HPDE6-E6E7 (cell line): ENCODE measurements at regions not wholly inside any gene's neighbourhood (a gene's known extent, or its start where the extent isn't known, plus 50 kb on each side); places are given as distances from the start of the nearest gene placed in this dataset.
"Not testable (repeated sequence)": the region's sequence is repeated elsewhere in the genome, so short reads cannot be mapped to it uniquely, and the experiment has no call there.

Experiments used
- DNase-seq: peaks from one replicate; pipeline ENCODE4 v3.0.0; 2011; ENCODE audit warnings: missing footprints; ENCODE audit errors: extremely low spot score

DNA sequence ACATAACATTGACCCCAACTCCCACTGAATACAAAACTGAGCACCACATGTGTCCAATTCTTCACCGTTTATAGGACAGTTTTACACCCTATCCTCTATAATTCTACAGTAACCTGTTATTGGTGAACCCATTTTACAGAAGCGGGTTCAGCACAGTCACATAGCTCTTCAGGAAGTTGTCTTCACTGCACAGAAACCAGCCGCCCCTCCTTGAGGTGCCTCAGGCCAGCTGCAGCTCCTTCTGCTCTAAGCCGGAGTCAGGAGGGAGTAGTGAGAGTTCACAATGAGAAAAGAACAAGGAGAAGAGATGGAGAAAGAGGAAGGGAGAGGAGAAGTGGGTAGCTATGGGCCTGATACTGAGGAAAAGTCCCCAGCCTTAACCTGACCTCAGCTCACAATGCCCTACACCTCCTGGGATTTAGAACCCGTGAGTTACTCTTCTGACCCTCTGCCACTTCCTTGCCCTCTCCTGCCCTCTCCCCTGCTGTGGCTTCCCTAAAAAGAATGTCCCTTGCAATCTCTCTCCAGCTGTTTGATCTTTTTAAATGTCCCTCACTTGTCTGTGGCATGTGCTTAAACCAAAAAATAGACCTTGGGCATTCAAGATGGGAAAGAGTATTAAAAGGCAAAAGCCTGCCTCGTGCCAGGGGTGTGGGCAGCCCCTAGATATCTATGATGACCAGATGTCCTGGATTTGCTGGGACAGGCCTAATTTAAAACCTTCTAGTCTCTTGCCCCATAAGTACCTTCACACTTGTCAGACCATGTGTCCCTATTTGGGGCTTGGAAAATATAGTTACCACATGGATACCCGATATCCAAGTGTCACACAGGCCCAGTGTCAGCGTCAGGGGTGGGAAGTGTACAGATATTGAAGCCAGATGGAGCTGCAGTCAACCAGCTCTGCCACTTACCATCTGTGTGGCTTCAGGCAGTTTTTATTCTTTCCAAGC lies 71.3 kb upstream of the HES1 start:
- no peak for DNase-seq

DNA sequence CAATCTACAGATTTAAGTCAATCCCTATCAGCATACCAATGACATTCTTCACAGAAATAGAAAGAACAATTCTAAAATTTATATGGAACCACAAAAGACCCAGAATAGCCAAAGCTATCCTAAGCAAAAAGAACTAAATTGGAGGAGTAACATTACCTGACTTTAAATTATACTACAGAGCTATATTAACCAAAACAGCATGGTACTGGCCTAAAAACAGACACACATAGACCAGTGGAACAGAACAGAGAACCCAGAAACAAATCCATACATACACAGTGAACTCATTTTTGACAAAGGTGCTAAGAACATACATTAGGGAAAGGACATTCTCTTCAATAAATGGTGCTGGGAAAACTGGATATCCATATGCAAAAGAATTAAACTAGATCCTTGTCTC lies 68.6 kb upstream of the HES1 start:
- not testable (repeated sequence) for DNase-seq

DNA sequence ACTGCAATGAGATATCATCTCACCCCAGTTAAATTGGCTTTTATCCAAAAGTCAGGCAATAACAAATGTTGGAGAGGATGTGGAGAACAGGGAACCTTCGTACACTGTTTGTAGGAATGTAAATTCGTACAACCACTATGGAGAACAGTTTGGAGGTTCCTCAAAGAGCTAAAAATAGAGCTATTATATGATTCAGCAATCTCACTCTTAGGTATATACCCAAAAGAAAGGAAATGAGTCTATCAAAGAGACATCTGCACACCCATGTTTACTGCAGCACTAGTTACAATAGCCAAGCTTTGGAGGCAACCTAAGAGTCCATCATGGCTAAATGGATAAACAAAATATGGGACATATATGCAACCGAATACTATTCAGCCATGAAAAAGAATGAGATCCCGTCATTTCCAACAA lies 68.0 kb upstream of the HES1 start:
- DNase-seq = no peak

DNA sequence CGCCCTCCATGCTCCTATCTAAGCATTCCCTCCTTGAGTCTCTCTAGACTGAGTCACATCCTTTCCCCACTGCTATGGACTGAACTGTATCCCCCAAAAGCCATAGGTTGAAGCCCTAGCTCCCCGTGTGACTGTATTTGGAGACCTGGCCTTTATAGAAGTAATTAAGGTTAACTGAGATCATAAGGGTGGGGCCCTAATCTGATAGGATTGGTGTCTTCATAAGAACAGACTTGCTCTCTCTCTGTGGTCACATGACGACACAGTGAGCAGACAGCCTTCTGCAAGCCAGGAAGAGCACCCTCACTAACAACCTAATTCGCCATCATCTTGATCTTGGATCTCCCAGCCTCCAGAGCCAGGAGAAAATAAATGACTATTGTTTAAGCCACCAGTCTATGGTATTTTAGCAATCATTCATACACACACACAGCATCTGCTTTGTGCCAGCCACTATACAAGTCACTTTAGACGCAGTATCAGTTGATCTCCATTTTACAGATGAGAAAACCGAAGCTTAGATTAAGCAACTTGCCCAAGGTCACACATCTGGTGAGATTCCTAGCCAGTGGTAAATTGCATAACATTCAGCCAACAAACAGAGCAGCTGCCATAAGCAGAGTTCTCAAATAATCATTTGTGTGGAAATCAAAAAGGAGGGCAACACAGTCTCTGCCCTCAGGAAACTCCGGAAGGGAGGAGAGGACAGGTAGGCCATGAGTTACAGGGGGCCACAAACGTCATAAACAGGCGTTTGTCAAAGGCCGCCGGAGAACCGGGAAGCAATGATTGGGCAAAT lies 66.3 kb upstream of the HES1 start:
- no peak for DNase-seq

DNA sequence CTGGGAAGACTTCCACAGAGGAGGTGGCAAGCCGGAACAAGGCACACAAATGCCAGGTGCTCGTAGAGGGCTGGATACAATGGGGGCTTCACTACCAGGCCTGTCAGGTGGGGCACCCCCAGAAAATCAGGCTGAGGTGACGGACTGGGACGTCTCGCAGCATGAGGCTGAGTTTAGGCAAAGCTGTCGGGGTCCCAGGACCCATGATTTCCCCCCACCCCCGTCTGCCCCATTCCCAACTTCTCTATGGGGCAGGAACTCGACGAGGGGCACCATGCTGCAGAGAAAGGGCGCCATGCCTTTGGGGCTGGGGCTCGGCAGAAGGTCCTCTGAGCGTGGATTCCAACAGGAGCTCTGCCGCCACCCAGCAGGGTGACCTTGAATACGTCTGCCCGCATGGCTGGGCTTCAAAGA lies 65.7 kb upstream of the HES1 start:
- no peak for DNase-seq

DNA sequence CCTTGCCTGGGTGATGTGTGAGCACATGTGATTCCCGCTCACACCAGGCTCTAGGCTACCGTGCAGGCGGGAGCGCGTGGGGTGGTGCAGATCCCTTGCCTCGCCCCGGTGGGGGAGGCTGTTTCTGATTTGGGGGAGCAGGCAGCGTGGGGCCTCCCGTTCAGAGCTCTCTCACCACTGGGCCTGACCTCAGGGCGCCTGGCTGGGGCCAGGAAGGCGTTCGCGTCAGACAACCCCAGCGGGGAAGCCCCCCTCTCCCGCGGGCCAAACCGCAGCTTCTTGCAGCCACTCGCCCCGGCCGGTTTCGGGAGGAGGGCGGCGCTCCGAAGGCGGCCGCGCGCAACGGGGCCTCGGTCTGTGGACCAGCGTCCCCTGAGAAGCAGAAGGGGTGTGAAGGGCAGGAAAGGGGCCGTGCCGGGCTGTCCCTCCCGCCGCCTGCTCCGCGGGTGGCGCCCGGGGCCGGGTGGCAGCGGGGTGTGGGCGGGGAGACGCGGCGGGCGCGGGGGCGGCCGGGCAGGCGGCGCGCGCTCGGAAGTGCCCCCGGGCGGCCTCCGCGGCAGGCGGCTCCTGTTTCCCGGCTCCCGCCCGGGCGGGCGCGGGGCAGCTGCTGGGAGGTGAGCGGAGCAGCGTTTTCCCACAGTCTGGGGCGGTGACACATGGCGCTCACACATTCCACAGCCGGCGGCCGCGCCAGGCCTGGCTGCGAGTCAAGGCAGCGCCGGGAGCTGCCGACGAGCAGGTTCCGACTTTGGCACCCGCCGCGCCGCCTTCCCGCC lies 65.1 kb upstream of the HES1 start:
- peak; percentile 91 for DNase-seq

DNA sequence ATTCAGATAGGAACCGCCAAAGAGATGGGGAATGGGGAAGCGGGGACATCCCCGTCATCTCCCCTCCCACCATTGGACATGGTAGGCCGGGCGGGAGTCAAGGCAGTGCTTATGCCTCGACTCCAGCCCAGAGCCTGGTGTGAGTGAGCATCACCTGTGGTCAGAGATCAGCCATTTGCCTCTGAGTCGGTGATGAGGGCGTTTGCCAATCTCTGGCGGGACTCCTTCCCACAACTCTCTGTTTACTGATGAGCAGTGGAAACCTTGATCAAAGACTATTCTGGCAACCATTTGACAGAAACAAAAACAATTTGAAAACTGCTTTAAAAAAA lies 63.9 kb upstream of the HES1 start:
- DNase-seq = no peak

DNA sequence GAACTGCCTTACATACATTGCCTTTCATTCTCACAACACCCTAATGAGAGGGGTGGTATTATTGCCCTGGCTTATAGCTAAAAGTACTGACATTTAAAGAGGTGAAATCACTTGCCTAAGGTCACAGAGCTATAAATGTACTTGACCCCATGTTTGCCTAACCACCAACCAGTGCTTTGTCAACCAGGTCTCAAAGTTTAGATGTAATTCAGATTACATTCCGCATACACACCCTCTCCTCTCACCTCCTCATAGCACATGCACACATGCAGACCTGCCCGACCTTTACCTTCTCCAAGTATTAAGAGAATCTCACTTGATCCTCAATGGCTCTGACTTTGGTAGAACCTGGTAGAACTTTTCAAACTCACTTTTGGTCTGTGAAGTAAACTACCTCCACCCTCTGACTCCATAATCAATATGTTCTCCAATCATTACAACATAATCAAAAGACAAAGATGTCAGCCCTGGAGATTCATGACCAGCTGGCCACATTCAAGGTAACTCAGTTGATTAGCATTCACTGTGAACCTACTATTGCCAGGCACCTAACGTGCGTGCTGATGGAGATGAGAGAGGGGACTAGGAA lies 63.2 kb upstream of the HES1 start:
- DNase-seq = no peak

DNA sequence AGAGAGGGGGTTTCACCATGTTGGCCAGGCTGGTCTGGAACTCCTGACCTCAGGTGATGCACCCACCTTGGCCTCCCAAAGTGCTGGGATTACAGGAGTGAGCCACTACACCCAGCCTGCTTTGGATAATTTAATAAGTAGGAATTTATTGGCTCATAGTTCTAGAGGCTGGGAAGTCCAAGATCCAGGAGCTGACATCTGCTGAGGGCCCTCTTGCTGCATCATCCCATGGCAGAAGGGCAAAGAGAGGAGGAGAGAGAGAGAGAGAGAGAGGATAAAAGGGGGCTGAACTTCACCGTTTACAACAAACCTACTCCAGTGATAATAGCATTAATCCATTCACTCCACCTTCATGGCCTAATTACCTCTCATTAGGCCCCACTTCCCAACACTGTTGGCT lies 62.0 kb upstream of the HES1 start:
- DNase-seq = no peak

DNA sequence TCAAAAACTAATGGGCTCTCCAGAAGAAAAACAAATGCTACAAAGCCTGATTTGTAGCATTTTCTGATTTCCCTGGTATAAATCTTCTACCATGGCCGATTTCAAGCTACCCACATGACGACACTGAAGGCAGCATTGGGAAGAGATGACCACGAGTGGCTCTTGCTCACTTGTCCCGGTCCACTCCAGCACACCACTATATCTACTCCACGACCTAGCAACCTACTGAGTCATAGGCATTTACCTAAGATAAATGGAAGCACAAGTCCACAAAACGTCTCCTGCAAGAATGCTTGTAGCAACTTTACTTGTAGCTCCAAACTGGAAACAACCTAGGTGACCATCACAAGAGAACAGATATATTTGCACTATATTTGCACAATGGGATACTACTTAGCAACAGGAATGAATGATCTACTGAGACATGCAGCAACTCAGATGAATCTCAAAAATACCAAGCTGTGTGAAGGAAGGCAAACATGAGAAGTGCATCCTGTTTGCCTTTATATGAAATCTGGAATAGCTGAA lies 60.8 kb upstream of the HES1 start:
- DNase-seq = no peak

DNA sequence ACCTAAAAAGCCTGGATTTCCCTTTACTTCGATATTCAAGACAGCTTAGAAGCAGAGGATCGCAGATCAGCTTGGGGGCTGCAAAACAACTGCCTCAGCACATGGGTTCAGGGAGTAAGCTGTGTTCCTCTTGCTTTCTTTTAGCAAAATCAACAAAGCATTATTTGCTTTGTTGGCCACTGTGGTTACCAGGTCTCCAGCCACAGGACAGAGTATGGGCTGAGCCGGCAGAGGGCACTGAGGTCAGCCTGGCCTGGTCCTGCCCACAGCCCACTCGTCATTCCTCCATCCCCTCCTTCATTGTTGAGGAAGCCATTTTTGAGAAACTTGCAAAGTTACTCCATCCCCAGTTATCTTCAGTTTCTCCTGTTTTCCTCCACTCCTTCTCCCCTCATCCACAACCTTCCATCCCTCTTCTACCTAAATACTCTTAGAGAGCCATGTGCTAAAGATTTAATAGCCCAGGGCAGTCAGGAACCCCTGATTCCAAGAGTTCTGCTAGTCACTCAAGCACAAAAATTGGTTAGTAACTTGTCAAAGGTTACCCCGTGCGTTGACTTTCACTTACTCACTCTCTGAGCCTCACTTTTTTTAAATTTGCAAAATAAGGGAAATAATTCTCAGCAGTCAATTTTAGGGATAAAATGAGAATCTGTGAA lies 60.0 kb upstream of the HES1 start:
- DNase-seq = no peak

DNA sequence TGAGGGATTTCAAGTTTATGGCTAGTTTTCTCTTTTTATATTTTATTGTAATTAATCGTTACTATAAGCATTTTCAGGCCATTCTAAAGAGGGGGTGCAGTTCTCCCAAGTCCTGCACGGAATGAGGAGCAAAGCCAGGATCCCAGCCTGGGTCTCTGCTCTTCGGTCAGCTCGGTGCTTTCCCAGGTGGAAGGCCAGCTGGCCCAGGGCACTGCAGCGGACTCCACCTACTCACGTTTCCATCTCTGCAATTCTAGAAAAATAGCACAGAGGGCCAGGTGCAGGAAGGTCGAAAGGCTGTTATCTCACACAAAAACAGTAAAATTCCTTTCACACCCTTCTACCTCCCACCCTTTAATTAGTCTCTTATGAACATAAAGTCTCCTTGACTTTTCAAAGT lies 59.5 kb upstream of the HES1 start:
- DNase-seq = no peak

DNA sequence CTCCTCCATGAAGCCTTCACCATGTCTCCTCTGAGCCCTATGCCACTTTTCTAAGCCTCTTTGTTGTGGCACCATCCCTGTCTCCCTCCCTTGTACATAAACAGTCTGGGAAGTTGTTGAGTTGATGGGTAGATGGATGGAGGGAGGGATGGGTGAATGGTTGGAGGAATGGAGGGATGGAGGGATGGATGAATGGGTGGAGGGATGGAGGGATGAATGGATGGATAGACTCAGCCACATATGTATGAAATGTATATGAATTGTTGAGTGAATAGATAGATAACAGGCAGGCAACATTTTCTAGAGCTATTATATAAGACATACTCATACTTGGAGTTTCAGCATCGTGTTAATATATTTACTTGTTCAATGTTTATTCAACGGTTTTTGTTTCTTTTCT lies 58.3 kb upstream of the HES1 start:
- DNase-seq = no peak

DNA sequence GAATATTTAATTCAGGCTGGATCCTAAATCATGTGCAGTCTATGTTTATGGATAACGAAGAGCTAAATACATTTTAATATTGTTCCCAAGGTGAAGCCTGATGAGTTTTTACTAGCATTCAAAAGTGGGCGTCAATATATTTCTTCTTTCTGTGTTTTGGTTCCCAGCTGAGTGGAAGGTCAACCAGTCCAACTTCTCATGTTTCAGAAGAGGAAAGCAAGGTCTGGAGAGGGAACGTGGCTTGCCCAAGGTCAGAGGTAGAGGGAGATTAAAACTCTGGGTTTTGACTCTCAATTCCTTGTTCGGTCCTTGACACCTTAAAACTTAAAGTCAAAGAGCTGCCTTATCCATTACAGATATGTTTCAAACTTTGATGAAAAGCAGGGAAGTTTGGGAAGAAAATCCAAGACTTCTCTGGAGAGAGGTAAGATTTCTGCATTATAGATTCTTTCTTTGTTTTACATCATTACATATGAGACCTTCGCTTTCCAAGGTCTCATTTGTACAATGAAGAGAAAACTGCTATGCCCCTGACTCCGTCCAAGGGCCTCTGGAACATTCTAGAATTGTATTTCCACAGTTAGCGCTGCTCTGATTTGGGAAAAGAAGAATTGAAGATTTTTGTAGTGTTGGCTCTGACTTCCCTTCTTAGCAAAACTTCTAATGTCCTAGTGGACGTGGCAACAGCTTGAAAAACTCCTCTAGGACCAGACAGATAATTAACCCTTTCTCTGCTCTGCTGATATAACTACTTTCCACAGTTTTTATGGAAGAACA lies 57.7 kb upstream of the HES1 start:
- DNase-seq = no peak

DNA sequence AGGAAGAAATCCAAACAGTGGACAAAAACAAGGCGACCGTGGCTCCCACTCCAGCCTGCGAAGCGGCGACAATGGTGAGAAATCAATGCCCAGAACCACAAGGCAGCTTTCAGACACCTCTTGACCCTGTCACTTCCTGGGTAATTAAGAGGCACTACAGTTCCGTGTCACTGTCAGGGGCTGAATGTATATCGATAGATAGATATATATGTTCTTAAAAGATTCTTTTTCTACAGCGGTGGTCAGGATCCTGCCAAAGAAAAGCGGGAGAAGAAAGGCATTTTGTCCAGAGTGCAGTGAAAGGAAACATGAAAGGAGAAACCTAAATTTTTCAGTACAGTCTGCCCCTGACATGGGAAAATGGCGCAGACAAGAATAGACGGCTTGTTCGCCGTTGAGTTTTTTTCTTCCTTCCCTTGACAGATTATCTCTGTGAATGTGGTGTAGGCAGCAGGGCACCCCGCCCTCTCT lies 56.2 kb upstream of the HES1 start:
- DNase-seq = no peak

DNA sequence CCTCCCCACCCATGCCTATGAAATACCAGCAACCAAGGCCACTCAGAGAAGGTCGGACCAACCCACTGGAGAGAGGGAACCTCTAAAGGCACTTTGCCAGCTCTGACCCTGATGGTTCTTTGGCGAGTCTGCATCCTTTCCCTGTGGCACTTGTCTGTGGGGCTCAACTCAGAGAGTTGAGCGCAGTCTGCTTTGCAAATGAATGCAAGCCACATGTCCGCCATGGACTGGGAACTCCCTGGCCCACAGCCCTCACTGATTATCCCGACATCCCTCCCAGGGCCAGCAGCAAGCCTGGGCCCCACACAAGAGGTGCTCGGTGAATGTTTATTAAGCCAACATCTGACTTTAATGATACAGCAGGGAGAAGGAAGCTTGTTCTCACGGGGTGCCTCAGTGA lies 55.5 kb upstream of the HES1 start:
- DNase-seq = no peak

DNA sequence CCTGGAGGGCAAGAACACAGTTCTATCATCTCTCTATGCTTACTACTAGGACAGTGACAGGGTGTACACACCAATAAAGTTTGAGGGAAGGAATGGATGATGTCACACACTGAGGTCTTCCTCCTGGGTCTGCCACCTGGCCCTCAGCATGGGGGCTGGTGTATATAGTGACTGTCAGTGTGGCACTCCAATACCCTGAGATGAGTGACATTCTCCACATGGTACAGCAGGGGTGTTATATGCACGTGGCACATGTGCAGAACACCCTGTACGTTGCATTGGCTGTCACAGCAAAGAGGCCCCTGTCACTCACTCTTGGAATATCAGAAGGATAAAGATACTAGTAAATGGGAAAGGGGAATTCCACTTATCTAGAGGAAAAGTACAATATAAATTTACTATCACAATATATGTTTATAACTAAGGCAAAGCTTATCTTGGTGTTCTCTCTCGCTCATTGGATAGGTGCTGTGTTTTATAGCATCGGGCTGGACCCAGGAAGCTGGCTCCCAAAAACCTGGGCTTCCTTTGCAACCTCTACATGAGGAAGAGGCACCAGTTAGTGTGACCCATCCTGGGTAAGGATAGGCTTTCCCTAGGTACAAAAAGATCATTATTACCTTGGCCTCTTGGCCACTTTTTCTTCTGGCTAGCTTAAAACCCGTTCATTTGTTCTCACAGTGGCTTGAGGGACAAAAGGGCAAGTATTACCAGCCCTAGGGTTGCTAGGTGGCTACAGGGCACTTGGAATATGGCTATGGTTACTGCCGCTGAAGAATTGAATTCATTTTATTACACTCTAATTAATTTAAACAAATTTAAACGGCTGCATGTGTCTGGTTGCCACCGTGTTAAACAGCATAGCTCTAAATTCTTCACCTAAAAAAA lies 54.8 kb upstream of the HES1 start:
- no peak for DNase-seq

DNA sequence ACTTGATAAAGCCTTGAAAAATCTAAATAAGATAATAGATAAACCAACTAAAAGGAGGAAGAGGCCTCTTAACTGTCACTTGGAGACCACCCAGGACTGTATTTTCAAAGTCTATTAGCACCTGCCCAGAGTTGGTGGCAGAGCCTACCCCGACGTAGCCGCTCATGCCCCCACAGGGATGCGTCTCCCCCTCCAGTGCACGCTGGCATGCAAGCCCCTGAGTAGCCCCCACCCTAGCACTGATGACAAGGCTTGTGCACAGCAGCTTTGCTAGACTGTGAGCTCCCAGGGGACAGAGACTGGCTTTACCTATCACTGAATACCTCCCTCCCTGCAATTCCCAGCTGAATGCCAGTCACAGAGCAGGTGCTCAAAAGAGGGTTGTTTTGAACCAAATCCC lies 54.1 kb upstream of the HES1 start:
- no peak for DNase-seq
